SIG-M5 treated with dmso at 0.1 percent for 504 hours (cell line): ENCODE measurements at regions not wholly inside any gene's neighbourhood (a gene's known extent, or its start where the extent isn't known, plus 50 kb on each side); places are given as distances from the start of the nearest gene placed in this dataset.

Source experiments
- DNase-seq: peaks from one replicate; lab custom pipeline; 2025; ENCODE audit not compliant: unreplicated experiment; lab: John Stamatoyannopoulos, UW

- DNase-seq = no peak
Measured at GRCh38 chr11:40062616-40063015, 1396.8 kb downstream of the LRRC4C start.

- DNase-seq = no peak
Measured at GRCh38 chr11:40061221-40061620, 1398.2 kb downstream of the LRRC4C start.

GRCh38 chr11:40054631-40055030 is 1404.8 kb downstream of the LRRC4C start:
- no peak for DNase-seq

- no peak for DNase-seq
Measured at GRCh38 chr11:40045312-40045711, 1414.1 kb downstream of the LRRC4C start.

GRCh38 chr11:40037005-40037404 is 1422.4 kb downstream of the LRRC4C start:
- no peak for DNase-seq

- no peak for DNase-seq
Measured at GRCh38 chr11:40032331-40032730, 1427.1 kb downstream of the LRRC4C start.

GRCh38 chr11:40030867-40031266 is 1428.6 kb downstream of the LRRC4C start:
- DNase-seq = no peak

- DNase-seq = no peak
Measured at GRCh38 chr11:40029391-40029790, 1430.1 kb downstream of the LRRC4C start.

- DNase-seq = no peak
Measured at GRCh38 chr11:40027720-40028119, 1431.7 kb downstream of the LRRC4C start.

- no peak for DNase-seq
Measured at GRCh38 chr11:40023724-40024123, 1435.7 kb downstream of the LRRC4C start.

- DNase-seq = no peak
Measured at GRCh38 chr11:40010011-40010410, 1449.4 kb downstream of the LRRC4C start.

- no peak for DNase-seq
Measured at GRCh38 chr11:39992551-39992950, 1466.9 kb downstream of the LRRC4C start.

- no peak for DNase-seq
Measured at GRCh38 chr11:39990421-39990831, 1469.0 kb downstream of the LRRC4C start.

- DNase-seq = no peak
Measured at GRCh38 chr11:39975091-39975490, 1484.4 kb downstream of the LRRC4C start.

- no peak for DNase-seq
Measured at GRCh38 chr11:39972461-39972860, 1487.0 kb downstream of the LRRC4C start.

- no peak for DNase-seq
Measured at GRCh38 chr11:39971938-39972337, 1487.5 kb downstream of the LRRC4C start.

- DNase-seq = no peak
Measured at GRCh38 chr11:39968071-39968470, 1491.4 kb downstream of the LRRC4C start.

GRCh38 chr11:39965701-39966100 is 1493.8 kb downstream of the LRRC4C start:
- no peak for DNase-seq

- no peak for DNase-seq
Measured at GRCh38 chr11:39960206-39960605, 1499.2 kb downstream of the LRRC4C start.

GRCh38 chr11:39932966-39933365 is 1526.5 kb downstream of the LRRC4C start:
- no peak for DNase-seq

GRCh38 chr11:39917256-39917655 is 1542.2 kb downstream of the LRRC4C start:
- no peak for DNase-seq

- no peak for DNase-seq
Measured at GRCh38 chr11:39910087-39910486, 1549.4 kb downstream of the LRRC4C start.

- no peak for DNase-seq
Measured at GRCh38 chr11:39860931-39861330, 1598.5 kb downstream of the LRRC4C start.

- no peak for DNase-seq
Measured at GRCh38 chr11:39817241-39817640, 1642.2 kb downstream of the LRRC4C start.
